K562 (cell line): ENCODE measurements at regions not wholly inside any gene's neighbourhood (a gene's known extent, or its start where the extent isn't known, plus 50 kb on each side); places are given as distances from the start of the nearest gene placed in this dataset.
A peak's percentile ranks its signal among the peaks of the same experiment; 100 is the strongest.

Experiments
- ATAC-seq: fragments of 200-7000 bp; cut with Tn5 transposase; 3 replicates; pipeline ENCODE4 v1.9.1; 2020; ENCODE audit warnings: moderate library complexity
- BruUV-seq: library from RNA; stranded (reverse); fragments of 400-500 nt; replicated peaks from 2 replicates; lab custom pipeline; 2021; lab: Mats Ljungman, UMichigan
- CTCF ChIA-PET: fragments of 300-600 bp; formaldehyde crosslinking; extraction: SDS; loops from one replicate; lab custom pipeline; 2021; ENCODE audit warnings: low intra/inter-chr PET ratio; lab: Yijun Ruan, JAX
- POLR2A ChIA-PET: fragments of 300-600, 350-650 bp; sonication (Branson Sonifier 250); formaldehyde crosslinking; extraction: SDS; loops from one replicate; lab custom pipeline; 2021; ENCODE audit warnings: antibody characterized with exemption, inconsistent platforms; lab: Yijun Ruan, JAX
- DNase-seq, 4 experiments: peaks; one replicate each; pipeline versions ENCODE4 v3.0.0 to v3.0.0-alpha.2; 2011 to 2018; ENCODE audit warnings: low spot score in 3 of 4, mixed read lengths in 3 of 4; ENCODE audit errors: extremely low read depth in 1 of 4
- FAIRE-seq: peaks from 2 replicates; lab custom pipeline; 2011; peaks lifted over from hg19 to GRCh38; lab: Jason Lieb, UNC
- H2AFZ ChIP-seq: 2 replicates; pipeline ENCODE4 v1.6.0; 2011; ENCODE audit warnings: low read depth, low read length, control low read depth, inconsistent platforms
- H3K27ac ChIP-seq: fragments of 200-600 bp; 3 replicates; pipeline ENCODE4 v1.8.0; 2011; ENCODE audit warnings: low read depth, mild to moderate bottlenecking, control low read depth, inconsistent platforms, low read length, moderate library complexity, mixed read lengths; ENCODE audit errors: extremely low read depth
- H3K27me3 ChIP-seq, 2 experiments: fragments of 300-600 bp in 1 of 2; 2 replicates in 1 of 2; 3 replicates in 1 of 2; pipeline versions ENCODE4 v1.6.0 to v1.8.0; 2011; ENCODE audit warnings: inconsistent platforms in 2 of 2, low read length in 2 of 2, mild to moderate bottlenecking in 1 of 2, mixed read lengths in 1 of 2, moderate library complexity in 1 of 2; ENCODE audit not compliant: control insufficient read depth in 2 of 2, insufficient read depth in 2 of 2
- H3K36me3 ChIP-seq: fragments of 300-600 bp; 3 replicates; pipeline ENCODE4 v1.8.0; 2011; ENCODE audit warnings: mild to moderate bottlenecking, low read length, inconsistent platforms; ENCODE audit not compliant: control insufficient read depth, insufficient read depth
- H3K4me1 ChIP-seq, 2 experiments: fragments of 200-600 bp in 1 of 2; replicated peaks in 1 of 2; 2 replicates in 1 of 2; 3 replicates in 1 of 2; pipeline versions ENCODE4 v1.5.1 to v1.8.0; 2011; ENCODE audit warnings: inconsistent platforms in 2 of 2, low read length in 2 of 2, mild to moderate bottlenecking in 1 of 2, mixed read lengths in 1 of 2, moderate library complexity in 1 of 2; ENCODE audit not compliant: control insufficient read depth in 2 of 2, insufficient read depth in 2 of 2
- H3K4me2 ChIP-seq: 2 replicates; pipeline ENCODE4 v1.6.1; 2011; ENCODE audit warnings: low read length, control low read depth, inconsistent platforms, mixed read lengths; ENCODE audit not compliant: insufficient read depth
- H3K4me3 ChIP-seq: fragments of 200-600 bp; sonication (generic), shearing (Covaris generic); 2 replicates; pipeline ENCODE4 v1.5.1; 2016; ENCODE audit warnings: control low read depth, inconsistent platforms
- H3K79me2 ChIP-seq: fragments of 200-600 bp; 3 replicates; pipeline ENCODE4 v1.8.0; 2011; ENCODE audit warnings: low read length, inconsistent platforms; ENCODE audit not compliant: control insufficient read depth, insufficient read depth
- H3K9ac ChIP-seq, 2 experiments: 2 replicates each; pipeline versions ENCODE4 v1.6.0 to v1.6.1; 2011; ENCODE audit warnings: low read depth in 2 of 2, low read length in 2 of 2, control low read depth in 1 of 2, inconsistent platforms in 1 of 2, mild to moderate bottlenecking in 1 of 2, mixed read lengths in 1 of 2; ENCODE audit not compliant: insufficient read depth in 1 of 2
- H3K9me1 ChIP-seq: one replicate; pipeline ENCODE4 v1.6.0; 2011; ENCODE audit warnings: inconsistent platforms, mild to moderate bottlenecking, low read length, moderate library complexity; ENCODE audit not compliant: control insufficient read depth, insufficient read depth
- H3K9me3 ChIP-seq: replicated peaks from 2 replicates; pipeline ENCODE4 v1.5.1; 2011; ENCODE audit warnings: low read depth, low read length, inconsistent platforms; ENCODE audit not compliant: control insufficient read depth, insufficient read depth
- H4K20me1 ChIP-seq: replicated peaks from 2 replicates; pipeline ENCODE4 v1.6.1; 2011; ENCODE audit warnings: low read length, inconsistent platforms, mixed read lengths; ENCODE audit not compliant: control insufficient read depth, insufficient read depth
- ARID1B ChIP-seq: fragments of 450-650 bp; IDR thresholded peaks from 2 replicates; pipeline ENCODE4 v1.6.1; 2016; ENCODE audit warnings: antibody characterized with exemption, mild to moderate bottlenecking, inconsistent platforms
- CSDE1 ChIP-seq, 2 experiments: fragments of 450-650 bp; IDR thresholded peaks; 2 replicates each; pipeline ENCODE4 v1.6.1; 2016; ENCODE audit warnings: mild to moderate bottlenecking in 1 of 2
- EHMT2 ChIP-seq: fragments of 450-650 bp; IDR thresholded peaks from 2 replicates; pipeline ENCODE4 v1.6.1; 2018; ENCODE audit warnings: antibody characterized with exemption
- ELF4 ChIP-seq: fragments of 450-650 bp; formaldehyde crosslinking; IDR thresholded peaks from 2 replicates; pipeline ENCODE4 v1.4.0; 2022; ENCODE audit warnings: missing genetic modification characterization
- HLTF ChIP-seq: fragments of 450-650 bp; IDR thresholded peaks from 2 replicates; pipeline ENCODE4 v1.6.1; 2016
- IFI16 ChIP-seq: fragments of 250-450 bp; sonication (Bioruptor Pico); IDR thresholded peaks from 2 replicates; pipeline ENCODE4 v2.1.2; 2022; ENCODE audit warnings: mild to moderate bottlenecking, inconsistent platforms
- JUND ChIP-seq, 2 experiments: IDR thresholded peaks; 2 replicates in 1 of 2; 3 replicates in 1 of 2; pipeline ENCODE4 v1.6.1; 2011; ENCODE audit warnings: borderline replicate concordance in 2 of 2, low read depth in 2 of 2, low read length in 2 of 2, improper control_type of control experiment in 1 of 2, missing biosample characterization in 1 of 2, missing genetic modification characterization in 1 of 2, missing genetic modification reagents in 1 of 2
- MED1 ChIP-seq: sonication (generic); formaldehyde crosslinking; IDR thresholded peaks from 2 replicates; pipeline ENCODE4 v1.8.1; 2023; ENCODE audit warnings: missing genetic modification reagents, borderline replicate concordance
- TRIM24 ChIP-seq, 2 experiments: fragments of 450-650 bp; IDR thresholded peaks; 2 replicates each; pipeline ENCODE4 v1.6.1; 2016
- ZKSCAN8 ChIP-seq: fragments of 200-800 bp; sonication (Bioruptor generic); IDR thresholded peaks from 2 replicates; pipeline ENCODE4 v1.6.1; 2016; ENCODE audit warnings: missing genetic modification characterization, missing compliant biosample characterization
- ZNF3 ChIP-seq: fragments of 250-450 bp; sonication (Bioruptor Pico); IDR thresholded peaks from 2 replicates; pipeline ENCODE4 v1.5.0; 2021; ENCODE audit warnings: mild to moderate bottlenecking, moderate library complexity
- WGBS: fragments of 100-300 bp; shearing (Covaris generic); methylation state at CpG from one replicate; pipeline ENCODE4 v1.1.6; 2016; ENCODE audit warnings: low coverage, mixed read lengths; ENCODE audit not compliant: insufficient coverage; ENCODE audit errors: missing lambda C conversion rate; 5-methylcytosine and 5-hydroxymethylcytosine counted together
- in situ Hi-C: fragments of 300-500 bp; cut with MboI; formaldehyde crosslinking; loops from 4 replicates; pipeline ENCODE4 v1.15.0; 2018; ENCODE audit warnings: inconsistent platforms, mixed read lengths
- intact Hi-C: fragments of 100-400 bp; cut with micrococcal nuclease; formaldehyde crosslinking; loops from 2 replicates; pipeline ENCODE4 v1.14.2; 2022
- TF ChIP-seq, protein P1 (sequence below), 2 experiments: fragments of 450-650 bp; IDR thresholded peaks; 2 replicates each; pipeline ENCODE4 v1.6.1; 2016
- TF ChIP-seq, protein P2 (sequence below): IDR thresholded peaks from 2 replicates; pipeline ENCODE4 v1.6.1; 2011; ENCODE audit not compliant: insufficient read length; ENCODE audit errors: extremely low read depth
- TF ChIP-seq, protein P3 (sequence below): fragments of 450-650 bp; IDR thresholded peaks from 2 replicates; pipeline ENCODE4 v1.6.1; 2017; ENCODE audit warnings: mild to moderate bottlenecking, moderate library complexity
- TF ChIP-seq, protein P4 (sequence below): fragments of 450-650 bp; IDR thresholded peaks from 2 replicates; pipeline ENCODE4 v1.6.1; 2016; ENCODE audit warnings: borderline replicate concordance
- TF ChIP-seq, protein P5 (sequence below): sonication (generic); formaldehyde crosslinking; IDR thresholded peaks from 2 replicates; pipeline ENCODE4 v1.9.0; 2022; ENCODE audit warnings: mild to moderate bottlenecking, missing genetic modification reagents

DNA sequence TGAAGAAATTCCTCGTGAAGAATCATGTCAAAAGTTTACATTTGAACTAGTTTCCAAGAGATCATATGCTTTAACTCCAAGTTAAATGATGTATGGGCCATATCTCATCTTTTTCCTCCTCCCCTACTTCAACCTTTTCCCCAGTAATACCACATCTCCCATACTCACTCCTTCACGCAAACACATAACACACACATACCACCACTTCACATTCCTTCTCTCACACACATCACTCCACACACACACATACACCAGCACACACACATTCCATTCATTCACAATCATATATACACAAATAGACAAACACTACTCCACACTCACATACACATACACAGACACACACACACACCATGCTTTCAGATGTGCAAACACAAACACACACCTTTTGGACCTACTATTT is 769.0 kb upstream of the NR2F2 start:
- BruUV-seq, result no TSS peak
- intact Hi-C loops, result no loop called here
- FAIRE-seq, result no peak

More for the DNA sequence above, 769.0 kb upstream of the NR2F2 start:
- H2AFZ ChIP-seq, result no peak overlapping the region
- no peak overlapping the region for H3K9ac ChIP-seq
- no peaks in the 10 kb centered on the region for H3K36me3 ChIP-seq
- no peaks in the 10 kb centered on the region for H4K20me1 ChIP-seq
- 47% methylated on average over 2 of the region's 2 CpGs for WGBS
- H3K27ac ChIP-seq, result no peak overlapping the region
- ChIA-PET POLR2A (no interaction called here), CTCF (no interaction called here)
- no peaks in the 10 kb centered on the region for H3K9me3 ChIP-seq
- H3K4me2 ChIP-seq, result no peak overlapping the region
- in situ Hi-C loops, result no loop called here
- H3K4me1 ChIP-seq, result peaks cover 0 to 22% of the 10 kb centered on the region in 2 experiments; a peak in 3 of 5 replicates
- H3K27me3 ChIP-seq, result no peaks in the 10 kb centered on the region
- H3K79me2 ChIP-seq, result no peaks in the 10 kb centered on the region
- H3K9me1 ChIP-seq, result no peaks in the 10 kb centered on the region
- H3K4me3 ChIP-seq, result no peak overlapping the region
- ATAC-seq (no peak), DNase-seq (no peak)
- TF ChIP-seq CSDE1 (IDR thresholded peaks at IDR 0.05) (0 out of 4 replicates have a peak, but pooled peaks of 1 of the 2 experiments have one; percentile 52), ELF4 (peak; percentile 16; the same call in 1 of the 2 replicates), ZNF3 (CRISPR knock-in tag) (no peak), ZKSCAN8 (CRISPR knock-in tag) (no peak), ARID1B (0 out of 2 replicates have a peak, but pooled peaks have one; percentile 10), EHMT2 (0 out of 2 replicates have a peak, but pooled peaks have one; percentile 21), MED1 (no peak), HLTF (0 out of 2 replicates have a peak, but pooled peaks have one; percentile 62), TRIM24 (IDR thresholded peaks at IDR 0.05) (0 out of 4 replicates have a peak, but pooled peaks of 1 of the 2 experiments have one; percentile 15), JUND (IDR thresholded peaks at IDR 0.05; ENCODE audit: borderline replicate concordance, low read depth, low read length) (no peak), JUND (tag; IDR thresholded peaks at IDR 0.05; ENCODE audit: borderline replicate concordance, low read depth, low read length) (no peak), IFI16 (CRISPR knock-in tag) (no peak)
- TF ChIP-seq, protein P1, sequence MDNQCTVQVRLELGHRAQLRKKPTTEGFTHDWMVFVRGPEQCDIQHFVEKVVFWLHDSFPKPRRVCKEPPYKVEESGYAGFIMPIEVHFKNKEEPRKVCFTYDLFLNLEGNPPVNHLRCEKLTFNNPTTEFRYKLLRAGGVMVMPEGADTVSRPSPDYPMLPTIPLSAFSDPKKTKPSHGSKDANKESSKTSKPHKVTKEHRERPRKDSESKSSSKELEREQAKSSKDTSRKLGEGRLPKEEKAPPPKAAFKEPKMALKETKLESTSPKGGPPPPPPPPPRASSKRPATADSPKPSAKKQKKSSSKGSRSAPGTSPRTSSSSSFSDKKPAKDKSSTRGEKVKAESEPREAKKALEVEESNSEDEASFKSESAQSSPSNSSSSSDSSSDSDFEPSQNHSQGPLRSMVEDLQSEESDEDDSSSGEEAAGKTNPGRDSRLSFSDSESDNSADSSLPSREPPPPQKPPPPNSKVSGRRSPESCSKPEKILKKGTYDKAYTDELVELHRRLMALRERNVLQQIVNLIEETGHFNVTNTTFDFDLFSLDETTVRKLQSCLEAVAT (IDR thresholded peaks at IDR 0.05), result peak in 1 of 2 experiments; percentile 63; a peak in 1 of 4 replicates
- TF ChIP-seq, protein P2, sequence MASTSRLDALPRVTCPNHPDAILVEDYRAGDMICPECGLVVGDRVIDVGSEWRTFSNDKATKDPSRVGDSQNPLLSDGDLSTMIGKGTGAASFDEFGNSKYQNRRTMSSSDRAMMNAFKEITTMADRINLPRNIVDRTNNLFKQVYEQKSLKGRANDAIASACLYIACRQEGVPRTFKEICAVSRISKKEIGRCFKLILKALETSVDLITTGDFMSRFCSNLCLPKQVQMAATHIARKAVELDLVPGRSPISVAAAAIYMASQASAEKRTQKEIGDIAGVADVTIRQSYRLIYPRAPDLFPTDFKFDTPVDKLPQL, result no peak
- TF ChIP-seq, protein P3, sequence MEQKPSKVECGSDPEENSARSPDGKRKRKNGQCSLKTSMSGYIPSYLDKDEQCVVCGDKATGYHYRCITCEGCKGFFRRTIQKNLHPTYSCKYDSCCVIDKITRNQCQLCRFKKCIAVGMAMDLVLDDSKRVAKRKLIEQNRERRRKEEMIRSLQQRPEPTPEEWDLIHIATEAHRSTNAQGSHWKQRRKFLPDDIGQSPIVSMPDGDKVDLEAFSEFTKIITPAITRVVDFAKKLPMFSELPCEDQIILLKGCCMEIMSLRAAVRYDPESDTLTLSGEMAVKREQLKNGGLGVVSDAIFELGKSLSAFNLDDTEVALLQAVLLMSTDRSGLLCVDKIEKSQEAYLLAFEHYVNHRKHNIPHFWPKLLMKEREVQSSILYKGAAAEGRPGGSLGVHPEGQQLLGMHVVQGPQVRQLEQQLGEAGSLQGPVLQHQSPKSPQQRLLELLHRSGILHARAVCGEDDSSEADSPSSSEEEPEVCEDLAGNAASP, result no peak
- TF ChIP-seq, protein P4, sequence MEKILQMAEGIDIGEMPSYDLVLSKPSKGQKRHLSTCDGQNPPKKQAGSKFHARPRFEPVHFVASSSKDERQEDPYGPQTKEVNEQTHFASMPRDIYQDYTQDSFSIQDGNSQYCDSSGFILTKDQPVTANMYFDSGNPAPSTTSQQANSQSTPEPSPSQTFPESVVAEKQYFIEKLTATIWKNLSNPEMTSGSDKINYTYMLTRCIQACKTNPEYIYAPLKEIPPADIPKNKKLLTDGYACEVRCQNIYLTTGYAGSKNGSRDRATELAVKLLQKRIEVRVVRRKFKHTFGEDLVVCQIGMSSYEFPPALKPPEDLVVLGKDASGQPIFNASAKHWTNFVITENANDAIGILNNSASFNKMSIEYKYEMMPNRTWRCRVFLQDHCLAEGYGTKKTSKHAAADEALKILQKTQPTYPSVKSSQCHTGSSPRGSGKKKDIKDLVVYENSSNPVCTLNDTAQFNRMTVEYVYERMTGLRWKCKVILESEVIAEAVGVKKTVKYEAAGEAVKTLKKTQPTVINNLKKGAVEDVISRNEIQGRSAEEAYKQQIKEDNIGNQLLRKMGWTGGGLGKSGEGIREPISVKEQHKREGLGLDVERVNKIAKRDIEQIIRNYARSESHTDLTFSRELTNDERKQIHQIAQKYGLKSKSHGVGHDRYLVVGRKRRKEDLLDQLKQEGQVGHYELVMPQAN, result 0 out of 2 replicates have a peak, but pooled peaks have one; percentile 26
- TF ChIP-seq, protein P5, sequence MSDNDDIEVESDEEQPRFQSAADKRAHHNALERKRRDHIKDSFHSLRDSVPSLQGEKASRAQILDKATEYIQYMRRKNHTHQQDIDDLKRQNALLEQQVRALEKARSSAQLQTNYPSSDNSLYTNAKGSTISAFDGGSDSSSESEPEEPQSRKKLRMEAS (CRISPR knock-in tag), result no peak
